ENCODE measurements at regions not wholly inside any gene's neighbourhood (a gene's known extent, or its start where the extent isn't known, plus 50 kb on each side); places are given as distances from the start of the nearest gene placed in this dataset.
"Not testable (repeated sequence)": the region's sequence is repeated elsewhere in the genome, so short reads cannot be mapped to it uniquely, and the experiment has no call there.

GRCh38 chr10:64175271-64175962 lies 654.2 kb downstream of the REEP3 start:
- Histone ChIP-seq H3K36me3 (no peaks in the 10 kb centered on the region), H3K4me1 (replicated peaks) (no peaks in the 10 kb centered on the region), H3K4me3 (no peak overlapping the region), H3K9me3 (no peaks in the 10 kb centered on the region), H3K27ac (no peak overlapping the region), H3K27me3 (replicated peaks; ENCODE audit: insufficient read depth) (no peaks in the 10 kb centered on the region)
- 64% methylated on average over 4 of the region's 4 CpGs for WGBS
- no peak for DNase-seq (ENCODE audit: low spot score)
- TF ChIP-seq POLR2AphosphoS5 (IDR thresholded peaks at IDR 0.05) (no peak), POLR2A (IDR thresholded peaks at IDR 0.05) (no peak), CTCF (IDR thresholded peaks at IDR 0.05) (no peak)
- intact Hi-C loops (cut with DNase I): no loop called here

GRCh38 chr10:64182671-64183070 lies 661.5 kb downstream of the REEP3 start:
- TF ChIP-seq CTCF (IDR thresholded peaks at IDR 0.05): no peak
- TF ChIP-seq POLR2AphosphoS5 (IDR thresholded peaks at IDR 0.05): no peak
- no peak for TF ChIP-seq POLR2A (IDR thresholded peaks at IDR 0.05)
- no peak for DNase-seq (ENCODE audit: low spot score)
- Histone ChIP-seq H3K27me3 (replicated peaks; ENCODE audit: insufficient read depth) (no peaks in the 10 kb centered on the region), H3K27ac (no peak overlapping the region), H3K9me3 (no peaks in the 10 kb centered on the region), H3K36me3 (no peaks in the 10 kb centered on the region), H3K4me1 (replicated peaks) (no peaks in the 10 kb centered on the region), H3K4me3 (no peak overlapping the region)
- intact Hi-C loops (cut with DNase I): no loop called here

- 34% methylated on average over 3 of the region's 3 CpGs for WGBS
- no peak for TF ChIP-seq CTCF (IDR thresholded peaks at IDR 0.05)
- no peak for TF ChIP-seq POLR2A (IDR thresholded peaks at IDR 0.05)
- no peak for TF ChIP-seq POLR2AphosphoS5 (IDR thresholded peaks at IDR 0.05)
- Histone ChIP-seq H3K27me3 (replicated peaks; ENCODE audit: insufficient read depth) (no peaks in the 10 kb centered on the region), H3K4me3 (no peak overlapping the region), H3K36me3 (no peaks in the 10 kb centered on the region), H3K27ac (no peak overlapping the region), H3K4me1 (replicated peaks) (no peaks in the 10 kb centered on the region), H3K9me3 (no peaks in the 10 kb centered on the region)
- DNase-seq (ENCODE audit: low spot score): no peak
- intact Hi-C loops (cut with DNase I): no loop called here
Observed at GRCh38 chr10:64191286-64191685, 670.1 kb downstream of the REEP3 start.

GRCh38 chr10:64196638-64197315 lies 675.6 kb downstream of the REEP3 start:
- WGBS: 95% methylated on average over 59 of the region's 59 CpGs
- no peak overlapping the region for H3K4me3 ChIP-seq
- no peaks in the 10 kb centered on the region for H3K9me3 ChIP-seq
- no peaks in the 10 kb centered on the region for H3K36me3 ChIP-seq
- intact Hi-C loops (cut with DNase I): no loop called here
- no peaks in the 10 kb centered on the region for H3K4me1 ChIP-seq (replicated peaks)
- H3K27me3 ChIP-seq (replicated peaks; ENCODE audit: insufficient read depth): no peaks in the 10 kb centered on the region
- no peak overlapping the region for H3K27ac ChIP-seq
- DNase-seq (ENCODE audit: low spot score): no peak
- no peak for TF ChIP-seq CTCF (IDR thresholded peaks at IDR 0.05)
- TF ChIP-seq POLR2AphosphoS5 (IDR thresholded peaks at IDR 0.05): no peak

- Histone ChIP-seq H3K27me3 (replicated peaks; ENCODE audit: insufficient read depth) (no peaks in the 10 kb centered on the region), H3K27ac (no peak overlapping the region), H3K4me1 (replicated peaks) (no peaks in the 10 kb centered on the region), H3K4me3 (no peak overlapping the region), H3K9me3 (no peaks in the 10 kb centered on the region), H3K36me3 (no peaks in the 10 kb centered on the region)
- intact Hi-C loops (cut with DNase I): no loop called here
- TF ChIP-seq POLR2AphosphoS5 (IDR thresholded peaks at IDR 0.05) (no peak), POLR2A (IDR thresholded peaks at IDR 0.05) (no peak), CTCF (IDR thresholded peaks at IDR 0.05) (no peak)
- WGBS: 51% methylated on average over 2 of the region's 2 CpGs
- DNase-seq (ENCODE audit: low spot score): no peak
Observed at GRCh38 chr10:64201936-64202335, 680.7 kb downstream of the REEP3 start.

GRCh38 chr10:64204504-64204903 lies 683.3 kb downstream of the REEP3 start:
- H3K4me1 ChIP-seq (replicated peaks); DNase-seq (ENCODE audit: low spot score); H3K27me3 ChIP-seq (replicated peaks; ENCODE audit: insufficient read depth); H3K4me3 ChIP-seq; H3K27ac ChIP-seq; intact Hi-C loops (cut with DNase I); H3K9me3 ChIP-seq; H3K36me3 ChIP-seq: not testable (repeated sequence)
- 87% methylated on average over 7 of the region's 7 CpGs for WGBS
